H9 (cell line): ENCODE measurements at regions not wholly inside any gene's neighbourhood (a gene's known extent, or its start where the extent isn't known, plus 50 kb on each side); places are given as distances from the start of the nearest gene placed in this dataset.

ENCODE experiments used
- DNase-seq: peaks from one replicate; pipeline ENCODE4 v3.0.0-alpha.2; 2017
- H2AFZ ChIP-seq: one replicate; pipeline ENCODE4 v1.6.1; 2013; ENCODE audit warnings: mild to moderate bottlenecking, low read length, control low read depth, moderate library complexity
- H2AK5ac ChIP-seq: 2 replicates; pipeline ENCODE4 v1.6.1; 2013; ENCODE audit warnings: low read length, control low read depth, mixed read lengths; ENCODE audit not compliant: insufficient read length
- H2BK120ac ChIP-seq: one replicate; pipeline ENCODE4 v1.6.1; 2013; ENCODE audit warnings: low read depth, mild to moderate bottlenecking, low read length, control low read depth, inconsistent platforms; ENCODE audit not compliant: poor library complexity, severe bottlenecking
- H2BK12ac ChIP-seq: 2 replicates; pipeline ENCODE4 v1.6.1; 2013; ENCODE audit warnings: low read length, control low read depth, mixed read lengths, low read depth; ENCODE audit not compliant: insufficient read length
- H2BK15ac ChIP-seq: 2 replicates; pipeline ENCODE4 v1.6.1; 2013; ENCODE audit warnings: low read depth, low read length, control low read depth
- H2BK20ac ChIP-seq: one replicate; pipeline ENCODE4 v1.6.1; 2013; ENCODE audit warnings: low read depth, mild to moderate bottlenecking, low read length, control low read depth, inconsistent platforms; ENCODE audit not compliant: poor library complexity, severe bottlenecking
- H2BK5ac ChIP-seq: 2 replicates; pipeline ENCODE4 v1.6.1; 2013; ENCODE audit warnings: low read length, control low read depth, mixed read lengths; ENCODE audit not compliant: insufficient read length
- H3K14ac ChIP-seq: 2 replicates; pipeline ENCODE4 v1.6.1; 2013; ENCODE audit warnings: low read length, control low read depth; ENCODE audit not compliant: insufficient read depth
- H3K18ac ChIP-seq: 2 replicates; pipeline ENCODE4 v1.6.1; 2013; ENCODE audit warnings: low read depth, mild to moderate bottlenecking, mixed read lengths, low read length, control low read depth; ENCODE audit not compliant: insufficient read length
- H3K23ac ChIP-seq: 2 replicates; pipeline ENCODE4 v1.6.1; 2013; ENCODE audit warnings: low read length, control low read depth, mixed read lengths, low read depth; ENCODE audit not compliant: insufficient read length
- H3K23me2 ChIP-seq: 2 replicates; pipeline ENCODE4 v1.6.1; 2013; ENCODE audit warnings: low read depth, mild to moderate bottlenecking, mixed read lengths, low read length, control low read depth; ENCODE audit not compliant: insufficient read length, poor library complexity, severe bottlenecking
- H3K27ac ChIP-seq: 2 replicates; pipeline ENCODE4 v1.5.1; 2013; ENCODE audit warnings: low read length, control low read depth, mixed read lengths, low read depth; ENCODE audit not compliant: insufficient read length
- H3K27me3 ChIP-seq: 2 replicates; pipeline ENCODE4 v1.6.1; 2013; ENCODE audit warnings: low read length, control low read depth, inconsistent platforms; ENCODE audit not compliant: insufficient read depth
- H3K4ac ChIP-seq: 2 replicates; pipeline ENCODE4 v1.6.1; 2013; ENCODE audit warnings: low read depth, mild to moderate bottlenecking, control low read depth, inconsistent platforms, low read length, moderate library complexity
- H3K4me1 ChIP-seq: 2 replicates; pipeline ENCODE4 v1.6.1; 2013; ENCODE audit warnings: low read length, control low read depth, inconsistent platforms; ENCODE audit not compliant: insufficient read depth
- H3K4me2 ChIP-seq: 2 replicates; pipeline ENCODE4 v1.6.1; 2013; ENCODE audit warnings: low read length, control low read depth, mixed read lengths; ENCODE audit not compliant: insufficient read length, insufficient read depth
- H3K56ac ChIP-seq: 2 replicates; pipeline ENCODE4 v1.6.1; 2013; ENCODE audit warnings: low read depth, mild to moderate bottlenecking, mixed read lengths, low read length, control low read depth; ENCODE audit not compliant: insufficient read length
- H3K79me1 ChIP-seq: 2 replicates; pipeline ENCODE4 v1.6.1; 2013; ENCODE audit warnings: low read depth, mild to moderate bottlenecking, moderate library complexity, low read length, control low read depth, inconsistent platforms; ENCODE audit not compliant: insufficient read depth, poor library complexity, severe bottlenecking
- H3K79me2 ChIP-seq: 2 replicates; pipeline ENCODE4 v1.6.1; 2013; ENCODE audit warnings: low read length, control low read depth, inconsistent platforms; ENCODE audit not compliant: insufficient read depth
- H3K9ac ChIP-seq: 2 replicates; pipeline ENCODE4 v1.6.1; 2013; ENCODE audit warnings: low read length, control low read depth, mixed read lengths; ENCODE audit not compliant: insufficient read length; ENCODE audit errors: extremely low read depth
- H3K9me3 ChIP-seq: one replicate; pipeline ENCODE4 v1.6.1; 2013; ENCODE audit warnings: low read depth, low read length, inconsistent platforms; ENCODE audit not compliant: control insufficient read depth
- H3T11ph ChIP-seq: one replicate; pipeline ENCODE4 v1.6.1; 2013; ENCODE audit warnings: mild to moderate bottlenecking, low read length, control low read depth, inconsistent platforms
- H4K20me1 ChIP-seq: one replicate; pipeline ENCODE4 v1.6.1; 2013; ENCODE audit not compliant: control insufficient read depth, insufficient read length, insufficient read depth
- H4K5ac ChIP-seq: 2 replicates; pipeline ENCODE4 v1.6.1; 2013; ENCODE audit warnings: low read depth, mild to moderate bottlenecking, mixed read lengths, low read length, control low read depth; ENCODE audit not compliant: insufficient read length
- H4K8ac ChIP-seq: replicated peaks from 2 replicates; pipeline ENCODE4 v1.6.1; 2013; ENCODE audit warnings: low read length, control low read depth, mixed read lengths, low read depth; ENCODE audit not compliant: insufficient read length
- H4K91ac ChIP-seq: 2 replicates; pipeline ENCODE4 v1.6.1; 2013; ENCODE audit warnings: low read depth, mild to moderate bottlenecking, moderate library complexity, mixed read lengths, low read length, control low read depth; ENCODE audit not compliant: insufficient read length
- H3K27ac Mint-ChIP-seq, 3 experiments: 2 replicates in 2 of 3; 3 replicates in 1 of 3; pipeline ENCODE4 v1.8.0; 2020 to 2021; ENCODE audit warnings: mixed read lengths in 3 of 3, mild to moderate bottlenecking in 1 of 3, moderate library complexity in 1 of 3
- H3K27me3 Mint-ChIP-seq: 2 replicates; pipeline ENCODE4 v1.8.0; 2021; ENCODE audit warnings: low read depth, mild to moderate bottlenecking, moderate library complexity, mixed read lengths
- H3K36me3 Mint-ChIP-seq, 3 experiments: 2 replicates in 2 of 3; 3 replicates in 1 of 3; pipeline ENCODE4 v1.8.0; 2020 to 2021; ENCODE audit warnings: low read depth in 3 of 3, mixed read lengths in 3 of 3; ENCODE audit not compliant: insufficient read depth in 1 of 3
- H3K4me1 Mint-ChIP-seq, 2 experiments: 2 replicates each; pipeline ENCODE4 v1.8.0; 2020; ENCODE audit warnings: mixed read lengths in 2 of 2
- H3K4me3 Mint-ChIP-seq, 2 experiments: 2 replicates in 1 of 2; 3 replicates in 1 of 2; pipeline ENCODE4 v1.8.0; 2020 to 2021; ENCODE audit warnings: mild to moderate bottlenecking in 2 of 2, mixed read lengths in 2 of 2, moderate library complexity in 1 of 2
- H3K9me3 Mint-ChIP-seq, 2 experiments: 2 replicates in 1 of 2; 3 replicates in 1 of 2; pipeline ENCODE4 v1.8.0; 2020; ENCODE audit warnings: mild to moderate bottlenecking in 2 of 2, mixed read lengths in 2 of 2, moderate library complexity in 1 of 2
- WGBS: extraction: QIAGEN DNeasy Blood & Tissue Kit; methylation state at CpG from one replicate; pipeline ENCODE4 v1.1.7; 2013; ENCODE audit warnings: missing lambda C conversion rate, low lambda C conversion rate, mixed read lengths; ENCODE audit not compliant: insufficient read length; ENCODE audit errors: extremely low coverage; 5-methylcytosine and 5-hydroxymethylcytosine counted together
- TF ChIP-seq, protein P1 (sequence below): fragments of 200-600 bp; sonication (generic); conservative IDR thresholded peaks from 3 replicates; pipeline ENCODE4 v1.8.0; 2021; ENCODE audit warnings: antibody characterized with exemption, mild to moderate bottlenecking

DNA sequence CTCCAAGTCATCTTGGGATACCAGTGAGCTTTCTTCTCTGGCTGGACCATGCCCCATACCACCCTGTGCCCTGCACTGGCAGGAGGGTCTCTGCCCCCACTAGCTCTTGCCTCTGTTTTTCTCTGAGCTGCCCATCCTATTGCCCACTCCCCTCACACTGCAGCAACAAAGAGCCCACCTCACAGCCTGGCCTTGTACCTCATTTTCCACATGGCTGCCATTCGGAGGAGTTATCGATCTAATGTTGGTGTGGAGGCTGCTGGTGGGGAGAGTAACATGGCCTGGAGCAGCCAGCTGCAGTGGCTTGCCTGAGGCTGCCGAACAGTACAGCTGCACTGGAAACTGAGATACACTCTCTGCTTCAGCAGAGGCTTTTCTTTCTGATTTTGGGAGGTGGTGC is 65.7 kb upstream of the AGBL1 start:
- Histone ChIP-seq H3K23me2 (no peaks in the 10 kb centered on the region), H3T11ph (no peak overlapping the region), H3K27ac (no peak overlapping the region), H3K79me1 (no peaks in the 10 kb centered on the region), H3K14ac (no peak overlapping the region), H4K8ac (no peak overlapping the region), H2BK5ac (no peak overlapping the region), H3K9ac (no peak overlapping the region), H3K4ac (no peak overlapping the region), H2BK12ac (no peak overlapping the region), H2AFZ (no peak overlapping the region), H2BK120ac (no peak overlapping the region), H3K23ac (no peak overlapping the region), H4K91ac (no peak overlapping the region), H3K9me3 (no peaks in the 10 kb centered on the region), H2BK20ac (no peak overlapping the region), H4K20me1 (no peaks in the 10 kb centered on the region), H3K4me2 (no peak overlapping the region), H2BK15ac (no peak overlapping the region), H3K27me3 (no peaks in the 10 kb centered on the region), H4K5ac (no peak overlapping the region), H3K56ac (no peak overlapping the region), H3K79me2 (no peaks in the 10 kb centered on the region), H3K4me1 (no peaks in the 10 kb centered on the region), H3K18ac (no peak overlapping the region), H2AK5ac (no peak overlapping the region)
- no peak for DNase-seq
- TF ChIP-seq, protein P1, sequence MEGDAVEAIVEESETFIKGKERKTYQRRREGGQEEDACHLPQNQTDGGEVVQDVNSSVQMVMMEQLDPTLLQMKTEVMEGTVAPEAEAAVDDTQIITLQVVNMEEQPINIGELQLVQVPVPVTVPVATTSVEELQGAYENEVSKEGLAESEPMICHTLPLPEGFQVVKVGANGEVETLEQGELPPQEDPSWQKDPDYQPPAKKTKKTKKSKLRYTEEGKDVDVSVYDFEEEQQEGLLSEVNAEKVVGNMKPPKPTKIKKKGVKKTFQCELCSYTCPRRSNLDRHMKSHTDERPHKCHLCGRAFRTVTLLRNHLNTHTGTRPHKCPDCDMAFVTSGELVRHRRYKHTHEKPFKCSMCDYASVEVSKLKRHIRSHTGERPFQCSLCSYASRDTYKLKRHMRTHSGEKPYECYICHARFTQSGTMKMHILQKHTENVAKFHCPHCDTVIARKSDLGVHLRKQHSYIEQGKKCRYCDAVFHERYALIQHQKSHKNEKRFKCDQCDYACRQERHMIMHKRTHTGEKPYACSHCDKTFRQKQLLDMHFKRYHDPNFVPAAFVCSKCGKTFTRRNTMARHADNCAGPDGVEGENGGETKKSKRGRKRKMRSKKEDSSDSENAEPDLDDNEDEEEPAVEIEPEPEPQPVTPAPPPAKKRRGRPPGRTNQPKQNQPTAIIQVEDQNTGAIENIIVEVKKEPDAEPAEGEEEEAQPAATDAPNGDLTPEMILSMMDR, result no peak
- H3K4me1 Mint-ChIP-seq, result no peaks in the 10 kb centered on the region
- H3K36me3 Mint-ChIP-seq, result no peaks in the 10 kb centered on the region
- no peaks in the 10 kb centered on the region; a peak in 1 of 5 replicates for H3K9me3 Mint-ChIP-seq
- H3K4me3 Mint-ChIP-seq, result no peak overlapping the region
- H3K27me3 Mint-ChIP-seq, result peaks cover 1% of the 10 kb centered on the region
- no CpG with 5 or more reads among the region's 3 CpGs for WGBS
- peak overlapping the region in 1 of 3 experiments; percentile 68; a peak in 2 of 7 replicates for H3K27ac Mint-ChIP-seq
